Activated T-cell treated with anti-CD3 and anti-CD28 coated beads for 4 hours (primary cell): ENCODE measurements at regions not wholly inside any gene's neighbourhood (a gene's known extent, or its start where the extent isn't known, plus 50 kb on each side); places are given as distances from the start of the nearest gene placed in this dataset.
A peak's percentile ranks its signal among the peaks of the same experiment; 100 is the strongest.

Experiments
- DNase-seq: peaks from one replicate; pipeline ENCODE4 v3.0.0-alpha.2; 2020

- DNase-seq = no peak
Observed at GRCh38 chr6:14655201-14656061, 537.9 kb downstream of the CD83 start.

- DNase-seq = no peak
Observed at GRCh38 chr6:14656078-14656521, 538.5 kb downstream of the CD83 start.

DNA sequence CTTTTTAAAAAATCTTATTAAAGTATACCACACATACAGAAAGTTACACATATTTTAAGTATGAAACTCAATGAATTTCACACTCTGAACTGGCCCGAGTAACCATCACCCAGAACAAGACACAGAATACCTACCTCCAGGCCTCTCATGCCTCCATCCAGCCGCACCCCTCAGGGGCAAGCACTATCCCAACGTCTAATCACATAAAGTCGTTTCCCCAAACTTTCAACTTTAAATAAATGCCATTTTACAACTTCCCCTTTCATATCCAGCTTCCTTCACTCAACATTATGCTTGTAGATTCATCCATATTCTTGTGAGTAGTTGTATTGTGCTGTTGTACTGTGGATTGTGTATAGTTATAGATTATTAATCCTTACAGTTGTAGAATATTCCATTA lies 539.1 kb downstream of the CD83 start:
- DNase-seq = no peak

- DNase-seq = no peak
Observed at GRCh38 chr6:14658030-14658429, 540.5 kb downstream of the CD83 start.

GRCh38 chr6:14658886-14659561 lies 541.5 kb downstream of the CD83 start:
- DNase-seq = no peak

DNA sequence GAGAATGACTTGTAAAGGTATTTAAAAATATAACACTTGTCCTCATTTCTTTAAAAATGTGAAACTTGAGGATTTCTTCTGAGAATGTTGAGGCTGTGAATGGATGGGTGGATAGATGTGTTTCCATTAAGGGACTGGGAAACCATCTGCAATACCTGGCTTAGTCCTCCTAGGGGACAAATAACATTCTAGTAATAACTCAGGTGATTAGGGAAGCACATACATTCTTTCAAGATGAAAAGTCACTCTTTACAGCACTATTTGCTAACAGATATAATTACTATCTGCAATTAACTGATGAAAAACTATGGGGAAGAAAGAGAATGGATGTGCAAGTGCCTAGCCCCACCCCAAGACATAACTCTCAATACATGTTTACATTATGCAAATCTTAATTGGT lies 542.3 kb downstream of the CD83 start:
- no peak for DNase-seq

- DNase-seq = peak; percentile 30
Observed at GRCh38 chr6:14660806-14661579, 543.4 kb downstream of the CD83 start.

GRCh38 chr6:14661691-14662090 lies 544.1 kb downstream of the CD83 start:
- DNase-seq = no peak

- no peak for DNase-seq
Observed at GRCh38 chr6:14664112-14664601, 546.6 kb downstream of the CD83 start.

DNA sequence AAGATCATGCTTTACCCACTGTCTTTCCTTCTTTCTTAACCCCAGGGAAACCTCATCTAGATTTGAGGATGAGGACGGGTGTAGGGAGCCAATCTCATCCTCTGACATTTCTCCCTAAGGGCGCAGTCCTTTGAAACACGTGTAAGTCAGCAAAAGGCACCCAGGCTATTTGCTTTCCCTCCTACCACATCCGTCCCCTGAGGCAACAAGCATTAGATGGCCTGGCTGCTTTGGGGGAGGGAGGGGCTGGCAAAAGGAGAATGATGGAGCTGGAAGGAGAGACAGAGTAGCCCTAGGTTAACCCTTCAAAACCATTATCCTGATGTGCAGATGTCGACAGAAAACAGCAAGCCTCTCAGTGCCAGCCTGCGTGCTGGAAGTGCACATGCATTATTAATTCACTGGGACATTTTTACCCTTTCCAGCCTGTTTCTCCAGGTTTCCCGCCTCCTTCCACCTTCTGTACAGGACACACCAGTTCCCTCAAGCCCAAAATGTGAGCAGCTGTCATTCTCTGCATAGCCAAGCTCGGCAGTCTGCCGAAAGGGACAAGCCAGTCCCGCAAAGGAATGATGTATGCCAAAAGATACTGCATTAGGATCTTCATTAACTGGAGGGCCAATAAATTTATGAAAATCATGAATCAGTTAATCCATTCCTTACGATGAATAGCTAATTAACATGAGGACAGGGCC lies 547.2 kb downstream of the CD83 start:
- DNase-seq = no peak

DNA sequence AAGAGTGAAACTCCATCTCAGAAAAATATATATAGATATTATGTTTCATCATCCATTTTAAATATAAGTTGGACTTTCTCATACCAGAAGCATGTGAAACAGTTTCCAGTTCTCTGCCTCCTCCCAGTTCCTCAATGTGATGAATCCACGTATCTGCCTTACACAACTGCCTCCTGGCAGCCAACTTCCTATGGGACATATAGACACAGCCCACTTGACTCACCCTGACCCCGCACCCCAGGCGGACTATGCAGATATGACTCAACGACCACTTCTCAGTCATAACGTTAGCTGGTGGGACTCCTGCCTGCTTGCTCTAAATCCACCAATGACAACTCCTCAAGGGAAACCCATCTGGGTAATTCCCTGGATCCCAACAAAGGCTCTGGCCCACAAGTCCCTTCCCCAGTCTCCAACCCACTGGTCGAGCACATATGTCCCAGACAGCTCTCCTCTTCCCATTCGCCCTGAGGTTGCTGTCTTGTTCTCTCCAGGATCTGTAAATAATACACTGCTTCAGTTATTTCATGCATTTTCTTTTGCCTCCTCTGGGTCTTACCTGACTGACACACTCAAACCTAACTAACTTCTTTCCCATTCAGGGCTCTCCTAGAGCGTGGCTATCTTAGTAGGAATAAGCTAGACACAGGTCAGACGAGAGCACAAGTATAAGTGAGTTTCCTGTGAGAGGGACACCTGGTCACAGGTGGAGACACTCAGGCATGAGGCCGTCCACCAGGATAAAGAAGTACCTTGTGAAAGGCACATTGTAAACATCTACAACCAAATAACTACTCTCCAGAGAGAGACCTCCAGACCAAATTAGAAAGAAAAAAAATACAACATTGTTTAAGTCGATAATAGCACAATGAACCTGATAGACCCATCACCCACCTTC lies 548.5 kb downstream of the CD83 start:
- DNase-seq = no peak

DNA sequence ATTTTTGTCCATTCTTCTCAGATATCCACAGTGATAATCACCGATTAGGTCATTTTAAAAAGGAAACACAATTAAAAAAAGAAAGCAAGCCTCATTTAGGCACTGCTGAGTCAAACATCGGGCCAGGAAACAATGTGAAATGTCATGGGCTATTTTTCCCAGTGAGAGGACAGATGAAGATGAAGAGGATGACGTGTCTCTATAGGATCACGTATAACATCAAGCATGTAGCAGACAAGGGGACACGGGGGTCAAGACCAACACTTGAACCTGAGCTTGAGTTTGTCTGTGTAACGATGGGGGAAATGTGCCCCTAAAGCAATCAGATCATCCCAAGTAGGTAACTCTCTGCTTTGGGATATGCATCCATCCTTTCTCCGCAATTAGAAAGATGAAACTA lies 553.2 kb downstream of the CD83 start:
- DNase-seq = no peak

DNA sequence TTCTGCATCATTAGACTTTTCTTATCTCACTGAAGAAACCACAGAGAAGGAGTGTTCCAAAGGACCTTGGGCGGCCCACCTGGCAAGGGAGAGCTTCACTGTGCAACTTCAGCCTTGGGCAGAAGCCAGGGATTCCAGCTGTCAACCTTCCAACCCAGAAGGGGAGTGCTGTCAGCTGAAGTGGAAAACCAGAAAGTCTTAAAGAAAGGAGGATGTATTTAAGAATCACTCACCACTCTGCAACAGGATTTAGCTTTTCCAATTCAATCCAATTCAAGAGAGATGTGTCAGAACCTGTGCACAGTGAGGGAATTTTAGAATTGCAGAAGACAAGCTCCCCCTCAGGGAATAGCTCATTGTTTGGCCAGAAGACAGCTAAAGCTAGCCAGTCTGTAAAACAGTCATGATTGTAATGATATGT lies 553.7 kb downstream of the CD83 start:
- DNase-seq = no peak

GRCh38 chr6:14671937-14672336 lies 554.4 kb downstream of the CD83 start:
- no peak for DNase-seq

DNA sequence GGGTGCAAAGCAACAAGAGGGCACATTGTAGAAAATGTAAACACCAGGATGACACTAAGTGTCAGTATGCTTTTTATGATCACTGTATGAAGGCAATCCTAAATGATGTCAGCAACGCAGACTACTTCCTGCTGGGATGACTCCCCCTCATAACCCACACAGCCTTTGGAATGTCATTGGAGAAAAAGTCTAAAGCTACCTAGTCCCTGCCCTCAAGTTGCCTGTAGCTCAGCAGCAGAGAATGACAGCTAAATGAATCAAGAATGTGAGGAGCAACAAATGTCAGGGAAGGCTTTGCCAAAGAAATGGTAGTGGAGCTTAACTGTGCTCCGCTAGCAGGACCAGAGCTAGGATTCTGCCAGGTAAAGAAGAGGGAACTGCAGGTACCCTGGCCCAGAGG lies 555.6 kb downstream of the CD83 start:
- DNase-seq = no peak

GRCh38 chr6:14674458-14674857 lies 556.9 kb downstream of the CD83 start:
- no peak for DNase-seq

DNA sequence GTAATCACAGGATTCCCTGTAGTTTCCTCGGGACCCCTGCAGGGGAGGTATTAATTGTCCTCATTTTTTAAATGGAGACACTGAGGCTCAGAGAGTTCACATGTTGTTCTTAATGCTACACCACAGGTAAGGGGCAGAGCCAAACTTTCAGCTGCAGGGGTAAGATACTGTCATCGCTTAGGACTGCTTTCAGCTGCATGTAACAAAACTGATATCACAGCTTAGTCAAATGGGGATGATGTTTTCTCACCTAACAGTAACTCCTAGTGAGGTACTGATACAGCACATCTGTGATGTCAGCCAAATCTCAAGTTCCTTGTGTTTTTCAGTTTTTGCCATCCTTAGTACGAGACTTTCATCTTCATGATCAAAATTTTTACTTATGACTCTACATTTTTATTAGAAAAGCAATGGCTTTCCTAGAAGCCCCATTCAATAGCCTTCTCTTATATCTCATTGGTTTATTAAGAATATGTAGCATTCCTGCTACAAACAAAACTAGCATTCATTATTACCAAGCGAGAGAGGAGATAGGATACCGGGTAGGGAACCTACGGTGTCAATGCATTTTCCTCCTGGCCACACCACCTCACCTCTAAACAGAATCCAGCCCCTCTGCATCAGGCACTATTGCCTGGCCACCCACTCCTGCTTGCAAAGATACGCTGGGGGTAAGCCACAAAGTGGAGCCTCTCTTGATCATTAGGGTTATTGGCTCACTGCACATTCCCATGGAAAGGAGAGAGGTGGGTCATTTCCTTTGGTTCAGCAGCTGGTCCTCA lies 557.5 kb downstream of the CD83 start:
- no peak for DNase-seq

DNA sequence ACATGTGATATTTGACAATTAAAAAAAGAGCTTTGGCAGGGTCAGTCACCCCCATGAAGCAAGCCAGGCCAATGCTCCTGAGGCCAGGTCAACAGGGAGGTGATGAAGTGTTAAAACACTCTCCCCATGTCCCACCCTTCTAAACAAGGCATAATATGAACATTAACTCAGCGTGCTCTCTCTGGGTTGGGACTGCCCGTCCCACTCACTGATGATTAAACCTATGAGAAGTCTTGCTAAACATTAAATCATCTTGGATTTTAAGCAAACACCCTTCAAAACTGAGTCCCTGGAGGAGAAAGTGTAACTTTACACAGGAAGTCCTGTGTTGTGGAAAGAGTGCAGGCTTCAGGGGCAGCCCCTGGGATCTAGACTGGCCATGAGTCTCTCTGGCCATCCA lies 558.5 kb downstream of the CD83 start:
- no peak for DNase-seq

GRCh38 chr6:14676977-14677781 lies 559.6 kb downstream of the CD83 start:
- no peak for DNase-seq
